Mesothelial cell of epicardium (in vitro differentiated cells): ENCODE measurements at regions not wholly inside any gene's neighbourhood (a gene's known extent, or its start where the extent isn't known, plus 50 kb on each side); places are given as distances from the start of the nearest gene placed in this dataset.

Source experiments
- DNase-seq, 2 experiments: peaks; one replicate each; pipeline ENCODE4 v3.0.0; 2021; ENCODE audit warnings: low spot score in 2 of 2; ENCODE audit not compliant: unreplicated experiment in 2 of 2
- H3K27ac Mint-ChIP-seq: 2 replicates; pipeline ENCODE4 v1.8.0; 2021; ENCODE audit warnings: mixed read lengths
- H3K27me3 Mint-ChIP-seq: 2 replicates; pipeline ENCODE4 v1.8.0; 2021; ENCODE audit warnings: low read depth, mixed read lengths
- H3K36me3 Mint-ChIP-seq: 2 replicates; pipeline ENCODE4 v1.8.0; 2021; ENCODE audit warnings: mixed read lengths
- H3K4me1 Mint-ChIP-seq: 2 replicates; pipeline ENCODE4 v1.8.0; 2021; ENCODE audit warnings: mixed read lengths
- H3K4me3 Mint-ChIP-seq: 2 replicates; pipeline ENCODE4 v1.8.0; 2021; ENCODE audit warnings: mild to moderate bottlenecking, moderate library complexity, mixed read lengths
- H3K9me3 Mint-ChIP-seq: 2 replicates; pipeline ENCODE4 v1.8.0; 2021; ENCODE audit warnings: mixed read lengths
- TF ChIP-seq, protein P1 (sequence below): fragments of 200-600 bp; sonication (generic); IDR thresholded peaks from one replicate; pipeline ENCODE4 v1.5.0; 2021; ENCODE audit warnings: antibody characterized with exemption; ENCODE audit not compliant: unreplicated experiment

DNA sequence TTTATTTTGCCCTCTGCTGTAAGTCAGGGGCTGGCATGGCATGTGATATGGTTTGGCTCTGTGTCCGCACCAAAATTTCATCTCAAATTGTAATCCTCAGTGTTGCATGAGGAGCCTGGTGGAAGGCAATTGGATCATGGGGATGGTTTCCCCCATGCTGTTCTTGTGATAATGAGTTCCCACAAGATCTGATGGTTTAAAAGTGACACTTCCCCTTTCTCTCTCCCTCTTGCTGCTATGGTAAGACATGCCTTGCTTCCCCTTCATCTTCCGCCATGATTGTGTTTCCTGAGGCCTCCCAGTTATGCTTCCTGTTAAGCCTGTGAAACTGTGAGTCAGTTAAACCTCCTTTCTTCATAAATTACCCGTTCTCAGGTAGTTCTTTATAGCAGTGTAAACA is 72.0 kb upstream of the MSX1 start:
- Mint-ChIP-seq H3K9me3 (peaks cover 28% of the 10 kb centered on the region), H3K27me3 (no peaks in the 10 kb centered on the region), H3K4me3 (no peak overlapping the region), H3K36me3 (peaks cover 18% of the 10 kb centered on the region), H3K4me1 (peaks cover 7% of the 10 kb centered on the region), H3K27ac (no peak overlapping the region)
- TF ChIP-seq, protein P1, sequence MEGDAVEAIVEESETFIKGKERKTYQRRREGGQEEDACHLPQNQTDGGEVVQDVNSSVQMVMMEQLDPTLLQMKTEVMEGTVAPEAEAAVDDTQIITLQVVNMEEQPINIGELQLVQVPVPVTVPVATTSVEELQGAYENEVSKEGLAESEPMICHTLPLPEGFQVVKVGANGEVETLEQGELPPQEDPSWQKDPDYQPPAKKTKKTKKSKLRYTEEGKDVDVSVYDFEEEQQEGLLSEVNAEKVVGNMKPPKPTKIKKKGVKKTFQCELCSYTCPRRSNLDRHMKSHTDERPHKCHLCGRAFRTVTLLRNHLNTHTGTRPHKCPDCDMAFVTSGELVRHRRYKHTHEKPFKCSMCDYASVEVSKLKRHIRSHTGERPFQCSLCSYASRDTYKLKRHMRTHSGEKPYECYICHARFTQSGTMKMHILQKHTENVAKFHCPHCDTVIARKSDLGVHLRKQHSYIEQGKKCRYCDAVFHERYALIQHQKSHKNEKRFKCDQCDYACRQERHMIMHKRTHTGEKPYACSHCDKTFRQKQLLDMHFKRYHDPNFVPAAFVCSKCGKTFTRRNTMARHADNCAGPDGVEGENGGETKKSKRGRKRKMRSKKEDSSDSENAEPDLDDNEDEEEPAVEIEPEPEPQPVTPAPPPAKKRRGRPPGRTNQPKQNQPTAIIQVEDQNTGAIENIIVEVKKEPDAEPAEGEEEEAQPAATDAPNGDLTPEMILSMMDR: no peak
- no peak for DNase-seq

DNA sequence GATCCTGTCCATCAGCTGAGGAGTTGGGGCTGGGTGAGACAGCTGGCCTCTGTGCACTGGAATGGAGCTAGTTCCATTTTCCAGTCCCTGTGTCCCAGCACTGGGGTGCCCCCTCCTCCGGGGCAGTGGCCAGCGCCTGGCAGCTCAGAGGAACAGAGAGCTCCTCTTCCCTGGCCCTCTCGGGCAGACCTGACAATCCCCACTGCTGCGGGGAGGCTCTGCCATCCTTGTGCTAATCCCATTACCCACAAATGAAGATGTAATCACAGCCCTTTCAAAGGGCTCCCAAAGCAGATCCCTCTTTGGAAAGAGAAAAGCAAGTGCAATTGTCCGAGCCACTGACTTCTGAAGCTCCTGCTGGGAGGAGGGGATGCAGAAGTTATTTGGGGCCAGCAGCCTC is 75.1 kb upstream of the MSX1 start:
- Mint-ChIP-seq H3K4me3 (no peak overlapping the region), H3K27me3 (no peaks in the 10 kb centered on the region), H3K27ac (no peak overlapping the region), H3K9me3 (peaks cover 20% of the 10 kb centered on the region), H3K36me3 (peaks cover 11% of the 10 kb centered on the region), H3K4me1 (peaks cover 11% of the 10 kb centered on the region)
- TF ChIP-seq, protein P1: no peak
- DNase-seq: no peak

DNA sequence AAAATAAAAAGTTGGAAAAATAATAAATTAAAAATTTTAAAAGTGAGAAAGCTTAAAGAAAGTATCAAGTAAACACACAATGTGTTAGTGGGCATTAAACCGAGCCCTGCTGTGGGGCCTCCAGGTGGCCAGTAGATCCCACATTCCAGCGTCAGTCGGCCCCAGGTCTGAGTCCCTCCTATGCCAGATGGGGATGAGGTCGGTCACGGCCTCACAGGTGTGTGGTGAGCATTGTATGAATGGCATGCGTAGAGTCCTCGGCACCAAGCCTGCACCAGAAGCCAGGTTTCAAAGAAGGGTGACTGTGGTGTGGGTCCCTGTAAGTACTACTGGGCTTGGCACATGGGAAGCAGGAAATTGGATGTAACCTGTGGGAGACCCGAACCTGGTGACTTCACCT is 75.6 kb upstream of the MSX1 start:
- Mint-ChIP-seq H3K9me3 (peaks cover 14% of the 10 kb centered on the region), H3K27ac (no peak overlapping the region), H3K4me3 (no peak overlapping the region), H3K27me3 (no peaks in the 10 kb centered on the region), H3K4me1 (peaks cover 11% of the 10 kb centered on the region), H3K36me3 (peaks cover 7% of the 10 kb centered on the region)
- TF ChIP-seq, protein P1: no peak
- no peak for DNase-seq

DNA sequence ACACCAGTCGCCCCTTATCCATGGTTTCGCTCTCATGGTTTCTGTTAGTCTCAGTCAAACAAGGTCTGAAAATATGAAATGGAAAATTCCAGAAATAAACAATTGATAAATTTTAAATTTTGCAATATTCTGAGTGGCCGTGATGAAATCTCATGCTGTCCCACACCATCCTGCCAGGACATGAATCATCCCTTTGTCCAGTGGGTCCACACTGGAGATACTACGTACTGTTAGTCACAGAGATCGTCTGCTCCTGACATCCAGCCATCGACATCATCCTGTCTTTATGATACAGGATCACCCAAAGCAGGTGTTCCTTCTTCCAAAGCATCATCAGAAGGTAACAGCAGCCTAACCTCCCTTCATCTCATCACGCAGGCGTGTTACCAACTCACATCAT is 76.5 kb upstream of the MSX1 start:
- Mint-ChIP-seq H3K4me3 (no peak overlapping the region), H3K36me3 (peaks cover 5% of the 10 kb centered on the region), H3K9me3 (peaks cover 11% of the 10 kb centered on the region), H3K27ac (no peak overlapping the region), H3K27me3 (no peaks in the 10 kb centered on the region), H3K4me1 (peaks cover 11% of the 10 kb centered on the region)
- TF ChIP-seq, protein P1: no peak
- DNase-seq: no peak

DNA sequence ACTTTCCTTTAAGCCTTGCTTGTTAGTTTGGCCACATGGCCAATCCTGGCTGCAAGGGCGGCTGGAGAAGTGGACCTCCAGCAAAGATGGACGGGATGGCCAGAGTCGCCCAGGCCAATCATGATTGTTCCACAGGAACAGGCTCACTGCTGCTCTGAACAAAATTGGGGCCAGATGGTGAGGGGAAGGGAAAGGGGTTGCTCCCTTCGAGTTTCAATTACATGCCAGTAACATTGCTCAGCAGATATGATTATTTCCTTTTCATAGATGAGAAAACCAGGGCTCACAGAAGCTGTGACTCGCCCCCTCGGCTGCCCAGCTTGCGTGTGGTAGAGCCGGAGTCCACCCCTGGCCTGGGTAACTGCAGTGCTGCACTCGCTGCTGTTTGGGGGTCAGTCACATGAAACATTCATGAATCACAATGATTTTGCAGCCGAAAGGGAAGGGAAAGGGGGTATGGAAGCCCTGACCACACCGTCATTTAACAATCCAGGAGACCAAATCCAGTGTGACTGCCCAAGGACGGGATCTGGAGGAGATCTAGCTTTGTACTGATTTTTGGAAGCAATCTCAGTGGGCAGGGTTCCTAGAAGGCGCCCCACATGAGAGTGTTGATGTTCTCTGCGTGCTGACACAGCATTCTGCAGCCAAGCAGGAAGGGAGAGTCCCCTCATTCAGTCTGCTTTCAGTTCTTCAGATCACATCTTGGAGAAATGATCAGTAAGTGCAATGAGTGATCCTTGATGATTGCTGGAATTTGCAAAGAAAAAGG is 77.3 kb upstream of the MSX1 start:
- Mint-ChIP-seq H3K9me3 (peaks cover 5% of the 10 kb centered on the region), H3K27me3 (no peaks in the 10 kb centered on the region), H3K27ac (peak overlapping the region; percentile 18), H3K36me3 (no peaks in the 10 kb centered on the region), H3K4me3 (no peak overlapping the region), H3K4me1 (peaks cover 11% of the 10 kb centered on the region)
- TF ChIP-seq, protein P1: no peak
- no peak for DNase-seq
